C4-2B (cell line): ENCODE measurements at regions not wholly inside any gene's neighbourhood (a gene's known extent, or its start where the extent isn't known, plus 50 kb on each side); places are given as distances from the start of the nearest gene placed in this dataset.

Source experiments
- CTCF ChIP-seq: fragments of 450-650 bp; conservative IDR thresholded peaks from 2 replicates; pipeline ENCODE4 v1.5.1; 2017; ENCODE audit warnings: mild to moderate bottlenecking
- ZFX ChIP-seq: fragments of 450-650 bp; IDR thresholded peaks from 2 replicates; pipeline ENCODE4 v1.6.1; 2017

GRCh38 chr2:36192983-36193382 is 162.6 kb upstream of the CRIM1 start:
- TF ChIP-seq CTCF: no peak
- TF ChIP-seq ZFX: no peak
